Activated CD8-positive, alpha-beta memory T cell treated with anti-CD3 and anti-CD28 coated beads for 1 hour (primary cell): ENCODE measurements at regions not wholly inside any gene's neighbourhood (a gene's known extent, or its start where the extent isn't known, plus 50 kb on each side); places are given as distances from the start of the nearest gene placed in this dataset.
A peak's percentile ranks its signal among the peaks of the same experiment; 100 is the strongest.

ENCODE experiments used
- DNase-seq, 2 donors: peaks; one replicate each; pipeline ENCODE4 v3.0.0-alpha.2; 2020; ENCODE audit warnings: low read depth in 1 of 2; ENCODE audit errors: extremely low read depth in 1 of 2

- peak; percentile 32 to 45 for DNase-seq
These were observed 60.0 kb upstream of the BTN3A2 start for GRCh38 chr6:26304797-26305640.

GRCh38 chr6:26305641-26305969, 59.4 kb upstream of the BTN3A2 start:
- no peak for DNase-seq

- DNase-seq, result no peak
These were observed 58.8 kb upstream of the BTN3A2 start for GRCh38 chr6:26306232-26306631.

- no peak for DNase-seq
These were observed 57.1 kb upstream of the BTN3A2 start for GRCh38 chr6:26307850-26308249.

GRCh38 chr6:26309731-26310142, 55.3 kb upstream of the BTN3A2 start:
- DNase-seq, result no peak

GRCh38 chr6:26311012-26311384, 54.0 kb upstream of the BTN3A2 start:
- no peak for DNase-seq

- no peak for DNase-seq
These were observed 53.5 kb upstream of the BTN3A2 start for GRCh38 chr6:26311385-26312095.

- DNase-seq, result no peak
These were observed 52.9 kb upstream of the BTN3A2 start for GRCh38 chr6:26312096-26312463.

GRCh38 chr6:26312501-26313397, 52.2 kb upstream of the BTN3A2 start:
- peak; percentile 68 to 69 for DNase-seq
